SU-DHL-6 (cell line): ENCODE measurements at regions not wholly inside any gene's neighbourhood (a gene's known extent, or its start where the extent isn't known, plus 50 kb on each side); places are given as distances from the start of the nearest gene placed in this dataset.

Experiments used
- H2AFZ ChIP-seq: fragments of 200-600 bp; sonication (generic); 2 replicates; pipeline ENCODE4 v1.6.1; 2014; ENCODE audit warnings: low read depth, mild to moderate bottlenecking, moderate library complexity, mixed read lengths, antibody characterized with exemption, low read length; ENCODE audit not compliant: severe bottlenecking
- H3F3A ChIP-seq: fragments of 200-600 bp; shearing (Covaris generic); 2 replicates; pipeline ENCODE4 v1.6.0; 2016; ENCODE audit warnings: antibody characterized with exemption, mild to moderate bottlenecking; ENCODE audit not compliant: insufficient read depth
- H3K27ac ChIP-seq: fragments of 200-600 bp; sonication (generic); 2 replicates; pipeline ENCODE4 v1.5.1; 2016; ENCODE audit warnings: low read depth, mild to moderate bottlenecking, low read length, moderate library complexity, mixed read lengths
- H3K27me3 ChIP-seq: fragments of 200-600 bp; sonication (generic), shearing (Covaris generic); 2 replicates; pipeline ENCODE4 v1.6.0; 2014; ENCODE audit warnings: mild to moderate bottlenecking, low read length
- H3K36me3 ChIP-seq: fragments of 200-600 bp; sonication (generic); 2 replicates; pipeline ENCODE4 v1.6.1; 2014; ENCODE audit warnings: mild to moderate bottlenecking, low read length, mixed read lengths
- H3K4me2 ChIP-seq: fragments of 300-600, 200-600 bp; shearing (Covaris generic), sonication (generic); 2 replicates; pipeline ENCODE4 v1.6.0; 2014; ENCODE audit warnings: low read length, low read depth, mild to moderate bottlenecking; ENCODE audit not compliant: poor library complexity, severe bottlenecking
- H3K4me3 ChIP-seq: fragments of 200-600 bp; sonication (generic); 2 replicates; pipeline ENCODE4 v1.5.1; 2014; ENCODE audit warnings: antibody characterized with exemption, low read length, mild to moderate bottlenecking, mixed read lengths; ENCODE audit not compliant: insufficient read depth, poor library complexity, severe bottlenecking
- H3K79me2 ChIP-seq: fragments of 200-600 bp; sonication (generic); 2 replicates; pipeline ENCODE4 v1.6.1; 2014; ENCODE audit warnings: mild to moderate bottlenecking, low read length, moderate library complexity; ENCODE audit not compliant: insufficient read depth
- H3K9ac ChIP-seq: fragments of 200-600 bp; sonication (generic); 2 replicates; pipeline ENCODE4 v1.7.0; 2014; ENCODE audit warnings: mild to moderate bottlenecking, low read length
- H3K9me2 ChIP-seq: fragments of 200-600 bp; sonication (generic); replicated peaks from 2 replicates; pipeline ENCODE4 v1.6.1; 2014; ENCODE audit warnings: low read length; ENCODE audit not compliant: insufficient read depth
- H3K9me3 ChIP-seq: fragments of 200-600 bp; sonication (generic); 2 replicates; pipeline ENCODE4 v1.6.1; 2014; ENCODE audit warnings: low read length, mixed read lengths; ENCODE audit not compliant: insufficient read depth
- H4K20me1 ChIP-seq: fragments of 200-600 bp; sonication (generic); 2 replicates; pipeline ENCODE4 v1.6.1; 2014; ENCODE audit warnings: low read depth, mild to moderate bottlenecking, antibody characterized with exemption, low read length, moderate library complexity, mixed read lengths
- CTCF ChIP-seq: fragments of 200-600 bp; sonication (generic); IDR thresholded peaks from one replicate; pipeline ENCODE4 v1.5.1; 2017; ENCODE audit warnings: antibody characterized with exemption, mild to moderate bottlenecking, low read length, moderate library complexity; ENCODE audit not compliant: insufficient read depth, poor library complexity, severe bottlenecking
- EZH2phosphoT487 ChIP-seq: fragments of 200-600 bp; sonication (generic), shearing (Covaris generic); conservative IDR thresholded peaks from 2 replicates; pipeline ENCODE4 v1.6.1; 2018; ENCODE audit warnings: mild to moderate bottlenecking, antibody characterized with exemption, low read length, moderate library complexity, mixed read lengths

- Histone ChIP-seq H3K79me2 (no peaks in the 10 kb centered on the region), H3K36me3 (no peaks in the 10 kb centered on the region), H3K9ac (no peak overlapping the region), H2AFZ (no peak overlapping the region), H3K27me3 (no peaks in the 10 kb centered on the region), H3F3A (no peaks in the 10 kb centered on the region), H3K9me3 (no peaks in the 10 kb centered on the region), H3K4me2 (no peak overlapping the region), H3K9me2 (no peaks in the 10 kb centered on the region), H4K20me1 (no peaks in the 10 kb centered on the region), H3K4me3 (no peak overlapping the region), H3K27ac (no peak overlapping the region)
- TF ChIP-seq CTCF (no peak), EZH2phosphoT487 (no peak)
These were observed 60.5 kb upstream of the ZFHX3 start for GRCh38 chr16:73108195-73108963.

- H3K9ac ChIP-seq = no peak overlapping the region
- no peaks in the 10 kb centered on the region for H3K36me3 ChIP-seq
- H3K9me3 ChIP-seq = no peaks in the 10 kb centered on the region
- H3K79me2 ChIP-seq = no peaks in the 10 kb centered on the region
- no peak overlapping the region for H3K4me3 ChIP-seq
- H3K27ac ChIP-seq = no peak overlapping the region
- H3K4me2 ChIP-seq = no peak overlapping the region
- H3K9me2 ChIP-seq = no peaks in the 10 kb centered on the region
- no peaks in the 10 kb centered on the region for H3K27me3 ChIP-seq
- TF ChIP-seq CTCF (no peak), EZH2phosphoT487 (no peak)
- H4K20me1 ChIP-seq = no peaks in the 10 kb centered on the region
- H3F3A ChIP-seq = no peaks in the 10 kb centered on the region
- no peak overlapping the region for H2AFZ ChIP-seq
These were observed 59.4 kb upstream of the ZFHX3 start for GRCh38 chr16:73107371-73107770.

- Histone ChIP-seq H3F3A (no peaks in the 10 kb centered on the region), H3K9me2 (no peaks in the 10 kb centered on the region), H3K27me3 (no peaks in the 10 kb centered on the region), H3K9ac (no peak overlapping the region), H3K9me3 (no peaks in the 10 kb centered on the region), H3K4me3 (no peak overlapping the region), H3K4me2 (no peak overlapping the region), H3K27ac (no peak overlapping the region), H3K36me3 (no peaks in the 10 kb centered on the region), H4K20me1 (no peaks in the 10 kb centered on the region), H3K79me2 (no peaks in the 10 kb centered on the region), H2AFZ (no peak overlapping the region)
- TF ChIP-seq CTCF = no peak
- no peak for TF ChIP-seq EZH2phosphoT487
These were observed 58.6 kb upstream of the ZFHX3 start for GRCh38 chr16:73106329-73107034.
